Stimulated activated naive CD8-positive, alpha-beta T cell treated with anti-CD3 and anti-CD28 coated beads, Interleukin-15, Interleukin-2, amounts not matched to agents 100 U/mL and 50 U/mL, for 24 hours (primary cell): ENCODE measurements at regions not wholly inside any gene's neighbourhood (a gene's known extent, or its start where the extent isn't known, plus 50 kb on each side); places are given as distances from the start of the nearest gene placed in this dataset.

Experiments used
- ATAC-seq: fragments of 150-1000 bp; cut with Tn5 transposase; one replicate; pipeline ENCODE4 v1.10.0; 2021
- DNase-seq: peaks from one replicate; pipeline ENCODE4 v3.0.0; 2021

DNA sequence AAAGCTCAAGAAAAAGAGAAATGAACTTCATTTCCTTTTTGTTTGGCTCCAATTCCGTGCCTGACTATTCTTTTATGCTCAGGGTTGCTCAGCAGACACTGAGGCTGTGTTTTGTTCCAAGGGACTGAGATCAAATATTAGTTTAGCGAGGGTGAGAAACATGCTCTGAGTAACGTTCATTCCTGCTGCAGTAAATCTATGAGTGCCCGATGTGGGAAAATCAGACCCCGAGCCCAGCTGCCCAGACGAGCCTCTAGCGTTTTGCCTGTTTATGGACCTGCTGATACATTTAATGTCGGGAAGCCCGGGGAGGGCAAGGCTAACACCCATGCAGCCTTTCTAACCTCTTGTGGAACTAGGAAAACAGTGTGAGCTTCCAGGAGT is 119.2 kb downstream of the VAPA start:
- no peak for DNase-seq
- ATAC-seq, result no peak

DNA sequence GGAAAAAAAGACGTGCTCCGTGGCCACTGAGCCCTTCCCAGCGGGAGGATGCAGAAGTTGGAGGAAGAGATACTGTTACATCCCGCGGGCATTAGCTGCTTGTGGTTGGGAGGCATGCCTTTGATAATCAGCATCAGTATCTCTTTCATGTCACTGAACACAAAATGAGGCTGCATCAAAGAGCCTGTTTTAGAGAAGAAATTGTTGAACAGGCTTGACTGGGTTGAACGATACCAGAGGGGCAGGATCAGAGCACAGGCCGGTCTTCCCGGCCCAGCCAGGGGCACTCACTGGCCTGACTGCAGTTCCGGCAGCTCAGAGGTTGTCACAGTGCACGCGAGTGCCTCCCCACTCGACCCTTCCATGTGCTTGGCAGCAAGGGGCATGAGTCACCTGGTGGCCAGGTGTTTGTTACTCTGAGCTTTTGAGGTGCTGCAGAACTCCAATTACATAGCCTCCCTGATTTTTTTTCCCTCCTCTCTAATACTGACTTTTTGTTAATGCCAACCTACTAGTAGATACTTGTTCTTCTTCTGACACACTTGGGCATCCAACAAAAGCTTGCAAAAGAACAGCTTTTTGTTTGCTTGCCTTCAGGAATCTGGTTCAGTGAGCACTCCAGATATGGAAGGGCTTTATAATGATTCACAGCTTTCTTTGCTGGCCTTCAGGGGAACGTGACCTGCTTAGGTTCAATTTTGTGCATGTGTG is 121.6 kb downstream of the VAPA start:
- no peak for DNase-seq
- ATAC-seq, result no peak

DNA sequence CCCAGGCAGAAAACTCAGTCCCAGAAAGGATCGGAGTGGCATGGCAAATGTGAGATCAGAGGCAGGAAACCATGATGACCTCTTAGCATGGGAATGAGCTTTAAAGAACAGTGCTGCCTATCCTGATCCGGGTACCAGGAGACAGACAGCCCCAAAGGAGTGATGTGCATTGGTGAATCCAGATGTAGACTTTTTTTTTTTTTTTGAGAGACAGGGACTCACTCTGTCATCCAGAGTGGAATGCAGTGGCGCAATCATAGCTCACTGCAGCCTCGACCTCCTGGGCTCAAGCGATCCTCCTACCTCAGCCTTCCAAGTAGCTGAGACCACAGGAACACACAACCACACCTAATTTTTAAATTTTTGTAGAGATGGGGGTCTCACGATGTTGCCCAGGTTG is 122.7 kb downstream of the VAPA start:
- ATAC-seq, result no peak
- no peak for DNase-seq

DNA sequence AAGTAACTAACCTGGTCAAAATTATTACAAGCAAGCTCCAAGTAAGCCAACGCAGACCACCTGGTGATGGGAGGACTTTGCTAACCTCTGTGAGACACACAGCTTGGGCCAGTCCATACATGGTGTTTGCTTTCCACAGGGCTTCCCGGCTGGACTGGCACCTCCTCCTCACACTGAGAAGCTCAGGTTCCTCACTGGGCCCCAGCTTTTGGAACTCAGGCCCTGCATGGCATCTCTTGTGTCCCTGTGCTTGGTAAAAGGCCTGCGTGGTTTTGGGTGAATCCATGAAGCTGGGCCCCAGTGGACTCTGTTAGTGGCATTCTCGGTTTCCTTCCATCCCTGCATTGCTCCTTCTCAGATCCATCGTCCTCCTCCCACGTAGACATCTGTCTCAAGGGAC is 123.4 kb downstream of the VAPA start:
- no peak for ATAC-seq

DNA sequence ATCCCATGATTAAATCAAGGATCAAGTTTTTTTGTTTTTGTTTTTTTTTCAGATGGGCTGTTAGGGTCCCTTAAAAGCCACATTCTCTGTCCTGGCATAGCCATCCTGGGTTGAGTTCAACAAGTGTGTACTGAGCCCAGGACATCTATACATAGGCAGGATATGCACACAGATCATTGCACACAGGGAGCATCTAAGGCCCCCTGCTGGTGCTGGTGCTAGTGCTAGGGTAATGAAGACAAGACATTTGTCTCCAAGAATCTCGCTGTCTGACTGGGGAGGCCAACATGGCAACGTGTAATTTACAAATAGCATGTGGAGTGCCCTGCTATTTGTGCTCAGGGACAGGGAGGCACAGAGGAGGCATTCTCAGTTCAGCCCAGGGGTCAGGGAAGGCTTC is 124.5 kb downstream of the VAPA start:
- no peak for ATAC-seq
- no peak for DNase-seq

More for the DNA sequence above, 123.4 kb downstream of the VAPA start:
- DNase-seq, result no peak

DNA sequence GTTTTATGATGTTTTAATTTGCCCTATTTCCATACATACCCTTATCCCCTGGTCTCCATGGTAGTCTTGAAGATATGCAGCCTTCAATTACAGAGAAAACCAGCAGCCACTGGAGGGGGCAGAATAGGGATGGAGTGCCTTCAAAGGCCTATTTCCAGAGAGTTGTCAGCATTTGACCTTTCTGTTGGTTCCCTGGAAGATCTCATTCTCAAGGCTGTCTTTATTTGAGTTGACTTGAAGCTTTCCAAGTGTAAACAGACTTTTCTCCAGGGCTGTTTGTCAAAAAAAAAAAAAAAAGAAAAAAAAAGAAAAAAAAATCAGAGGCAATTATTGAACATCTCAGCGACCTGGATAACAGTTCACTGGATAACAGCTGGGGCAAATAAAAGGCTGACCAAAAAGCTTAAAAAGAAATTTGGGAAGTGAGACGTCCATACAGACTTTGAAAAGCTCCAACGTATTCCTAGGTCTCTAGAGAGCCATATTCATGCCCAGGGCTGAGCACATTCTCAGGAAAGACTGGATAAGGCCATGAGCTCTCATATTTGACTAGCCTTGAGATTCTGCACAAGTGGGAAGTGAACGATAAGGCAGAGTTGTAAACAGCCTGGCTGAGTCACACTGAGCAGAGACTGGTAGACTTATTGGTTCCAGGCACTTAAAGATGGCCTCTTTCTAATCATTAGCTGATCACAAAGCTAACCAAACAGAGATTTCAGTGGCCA is 126.6 kb downstream of the VAPA start:
- ATAC-seq, result no peak
- no peak for DNase-seq

DNA sequence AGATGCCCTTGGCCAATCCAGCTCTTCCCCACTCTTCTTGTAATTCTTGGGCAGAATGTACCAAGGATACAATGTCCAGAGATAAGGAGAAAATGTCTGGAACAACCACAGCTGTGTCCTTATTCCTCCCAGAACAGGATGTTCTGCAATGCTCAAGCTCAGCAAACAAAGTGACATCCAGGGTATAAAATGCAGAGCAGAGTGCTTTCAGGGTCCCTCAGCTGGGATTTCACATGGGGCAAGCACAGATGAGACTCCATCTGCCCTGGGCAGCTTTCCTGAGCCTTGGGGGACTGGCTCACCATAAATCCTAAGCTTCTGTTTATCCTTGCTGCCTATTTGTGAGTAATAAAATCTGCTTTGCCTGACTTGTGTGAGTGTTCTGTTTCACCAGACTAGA is 127.4 kb downstream of the VAPA start:
- no peak for ATAC-seq
- no peak for DNase-seq

DNA sequence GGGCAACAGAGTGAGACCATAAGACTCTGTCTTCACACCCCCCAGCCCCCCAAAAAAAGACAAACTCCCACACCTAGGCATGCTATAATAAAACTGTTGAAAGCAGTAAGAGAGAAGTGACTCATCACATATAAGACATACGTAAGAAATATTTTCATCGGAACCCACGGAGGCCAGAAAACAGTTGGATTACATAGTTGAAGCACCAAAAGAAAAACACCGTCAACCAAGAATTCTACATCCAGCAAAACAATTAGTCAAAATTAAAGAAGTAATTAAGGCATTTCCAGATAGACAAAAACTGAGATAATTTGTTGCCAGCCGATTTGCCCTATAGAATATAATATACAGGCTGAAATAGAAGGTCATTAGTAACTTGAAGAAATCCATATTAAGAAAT is 128.7 kb downstream of the VAPA start:
- ATAC-seq, result no peak
- no peak for DNase-seq

DNA sequence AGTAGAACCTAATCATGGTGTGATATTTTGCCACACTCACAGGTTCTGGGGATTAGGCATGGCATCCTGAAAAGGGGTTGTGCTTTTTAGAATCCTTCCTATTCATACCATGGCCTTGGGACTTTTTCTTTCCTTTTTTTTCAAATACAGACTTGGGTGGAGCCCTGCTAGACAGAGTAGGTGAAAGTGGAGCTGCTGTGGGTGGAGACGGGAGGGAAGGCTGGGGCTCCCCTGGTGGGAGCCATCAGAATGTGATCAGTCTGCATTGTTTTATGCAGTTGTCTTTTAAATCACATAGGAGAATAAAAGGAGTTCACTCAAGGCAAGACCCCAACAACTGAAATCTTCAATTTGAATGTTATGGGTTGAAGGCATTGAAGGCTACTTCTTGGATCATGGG is 130.2 kb downstream of the VAPA start:
- ATAC-seq (no peak), DNase-seq (no peak)

DNA sequence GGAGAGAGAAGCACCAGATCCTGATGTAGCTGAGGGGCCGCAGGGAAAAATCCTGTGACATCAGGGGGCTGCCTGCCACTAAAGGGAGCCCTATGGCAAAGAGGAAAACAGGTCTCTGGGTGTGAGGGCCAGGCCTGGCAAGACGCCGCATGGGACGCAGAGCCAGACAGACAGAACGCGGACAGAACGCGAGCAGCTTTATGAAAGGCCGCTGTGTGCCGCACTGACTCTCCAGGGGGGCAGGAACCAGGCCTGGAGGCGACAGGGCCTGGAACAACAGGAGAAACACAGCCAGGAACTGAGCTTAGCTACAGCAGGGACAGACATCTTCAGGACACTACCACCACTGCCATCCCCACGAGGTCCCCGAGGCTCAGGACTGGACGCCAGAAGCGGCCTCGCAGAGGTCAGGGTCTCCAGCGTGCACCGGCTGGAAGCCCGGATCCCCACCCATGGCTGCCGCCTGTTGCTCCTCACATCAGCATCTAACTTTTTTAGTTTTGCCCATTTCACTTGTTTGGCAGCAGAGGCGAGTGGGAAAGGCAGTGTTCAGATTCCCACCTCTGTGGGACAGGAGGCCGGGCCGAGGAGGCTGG is 131.6 kb downstream of the VAPA start:
- ATAC-seq, result no peak
- no peak for DNase-seq

DNA sequence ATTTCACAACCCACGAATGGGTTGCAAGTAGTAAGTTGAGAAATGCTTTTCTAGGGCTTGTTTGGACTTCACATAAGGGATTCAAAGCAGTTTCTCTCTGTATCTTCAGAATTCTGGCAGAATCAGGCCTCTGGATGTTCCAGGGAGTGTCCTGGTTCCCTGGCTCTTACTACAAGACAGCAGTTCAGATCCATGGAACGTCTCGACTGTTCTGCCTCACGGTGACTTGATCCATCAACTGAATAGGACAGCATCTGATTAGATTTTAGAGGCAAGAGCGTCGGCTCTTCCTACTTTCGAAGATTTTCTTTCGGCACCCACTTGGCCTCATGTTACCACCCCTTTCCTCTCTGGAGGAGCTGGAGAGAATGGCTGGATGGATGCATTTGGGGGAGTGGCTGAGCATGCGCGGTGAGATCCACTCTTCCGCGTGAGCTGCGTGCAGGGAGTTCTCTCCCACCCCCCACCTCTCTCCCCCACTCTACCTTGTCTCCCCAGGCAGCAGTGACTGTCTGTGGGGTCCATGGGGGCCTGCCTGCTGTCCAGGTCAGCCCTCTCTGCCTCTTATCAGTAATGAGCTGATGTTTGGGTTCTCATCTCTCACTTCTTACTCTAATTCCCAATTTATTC is 132.5 kb downstream of the VAPA start:
- DNase-seq (no peak), ATAC-seq (no peak)

DNA sequence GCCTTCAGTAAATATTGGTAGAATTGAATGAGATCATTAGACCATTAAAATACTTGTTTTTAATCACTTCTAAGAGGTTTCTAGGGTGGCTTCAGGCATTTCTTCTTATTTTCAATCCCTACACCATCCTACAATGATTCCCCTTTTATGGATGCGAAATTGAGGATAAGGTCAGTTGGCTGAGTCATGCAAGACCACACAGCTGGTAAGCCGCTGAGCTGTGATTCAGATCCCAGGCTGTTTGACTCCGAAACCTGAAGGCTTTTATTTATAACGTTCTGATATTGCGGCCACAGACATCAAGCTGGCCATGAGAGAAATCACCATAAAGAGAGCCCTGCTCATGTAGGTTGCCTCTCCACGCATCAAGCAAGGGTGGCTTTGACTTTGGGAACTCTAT is 133.4 kb downstream of the VAPA start:
- ATAC-seq, result no peak

DNA sequence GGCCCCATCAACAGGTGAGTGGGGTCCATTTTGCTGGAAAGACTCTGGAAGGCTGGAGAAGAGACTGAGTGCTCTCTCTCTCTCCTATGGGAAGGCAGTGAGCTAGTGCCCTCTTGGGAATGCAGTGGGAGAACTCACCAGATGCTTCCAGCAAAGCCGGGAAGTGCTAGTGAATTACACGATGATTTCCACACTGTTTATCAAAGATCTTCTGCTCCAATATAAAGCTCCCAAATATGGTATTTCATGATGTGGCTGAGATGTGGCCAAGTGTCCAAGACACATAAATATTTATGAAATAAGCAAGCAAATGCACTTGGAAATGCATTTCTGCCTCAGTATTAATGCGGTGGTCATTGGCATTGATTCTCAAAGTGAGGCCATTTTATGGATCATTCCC is 135.9 kb downstream of the VAPA start:
- ATAC-seq (no peak), DNase-seq (no peak)

More for the DNA sequence above, 133.4 kb downstream of the VAPA start:
- DNase-seq, result no peak

DNA sequence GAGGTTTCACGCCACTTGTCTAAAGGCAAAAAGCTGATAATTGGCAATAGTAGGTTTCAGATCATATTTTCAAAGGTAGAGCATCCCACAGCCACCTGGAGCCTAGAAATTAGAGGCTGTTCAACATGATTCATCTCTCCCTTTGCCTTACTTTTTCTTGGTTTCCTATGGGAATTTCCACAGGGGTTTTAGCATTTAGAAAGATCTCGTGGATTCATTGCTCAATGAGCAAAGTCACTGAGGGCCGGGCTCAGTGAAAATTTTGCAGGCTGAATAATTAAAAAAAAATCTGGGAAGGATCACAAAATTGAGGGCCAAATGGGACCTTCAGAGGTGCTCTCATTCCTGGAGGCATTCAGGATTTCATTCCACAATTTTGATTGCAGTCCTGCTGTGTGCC is 137.1 kb downstream of the VAPA start:
- no peak for DNase-seq
- ATAC-seq, result no peak

DNA sequence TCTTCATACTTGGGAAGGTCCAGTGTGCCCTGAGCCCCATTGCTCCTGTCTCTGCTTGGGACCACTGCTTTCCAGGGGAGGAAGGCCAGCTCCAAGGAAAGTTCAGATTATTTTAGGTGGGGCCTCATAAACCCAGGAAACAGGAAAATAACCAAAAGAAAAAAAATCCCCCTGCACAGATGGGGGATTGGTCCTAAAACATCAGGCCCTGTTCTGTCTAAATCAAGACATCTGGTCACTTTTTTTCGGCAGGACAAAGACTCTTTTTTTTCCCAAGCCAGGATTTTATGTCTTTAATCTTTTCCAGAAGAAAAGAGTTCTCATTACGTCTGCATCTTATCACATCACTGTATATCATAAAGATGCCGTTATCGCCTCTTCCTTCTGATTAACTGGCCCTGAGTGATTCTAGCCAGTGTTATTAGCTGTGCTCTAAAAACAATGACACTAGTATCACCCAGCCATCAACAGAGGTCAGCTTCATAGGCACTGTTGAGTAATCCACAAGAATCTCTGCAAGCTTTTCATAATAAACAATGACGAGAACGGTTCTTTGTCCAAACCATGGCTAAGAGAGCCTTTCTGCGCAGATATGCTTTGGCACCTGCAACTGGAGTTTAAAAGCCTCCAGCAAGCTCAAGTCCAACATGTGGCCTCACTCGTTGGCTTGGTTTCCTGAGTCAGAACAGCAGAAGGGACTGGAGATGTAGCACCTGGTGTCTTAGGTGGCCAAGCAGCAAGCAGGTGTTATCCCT is 138.2 kb downstream of the VAPA start:
- DNase-seq (no peak), ATAC-seq (no peak)

DNA sequence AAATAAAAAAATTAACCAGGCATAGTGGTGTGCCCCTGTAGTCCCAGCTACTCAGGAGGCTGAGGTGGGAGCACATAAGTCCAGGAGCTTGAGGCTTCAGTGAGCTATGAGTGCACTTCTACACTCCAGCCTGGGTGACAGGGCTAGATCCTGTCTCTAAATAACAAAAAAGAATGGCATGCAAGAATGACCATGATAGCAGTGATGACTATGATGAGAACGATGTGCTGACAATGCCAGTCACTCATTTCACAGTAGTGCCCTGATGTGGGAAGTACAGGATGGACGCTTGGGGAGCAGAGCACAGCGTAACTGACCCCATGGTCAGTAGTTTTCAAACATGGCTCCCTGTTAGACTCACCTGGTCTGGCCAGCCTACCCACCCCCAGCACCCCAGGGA is 139.1 kb downstream of the VAPA start:
- ATAC-seq, result no peak
- DNase-seq, result no peak

DNA sequence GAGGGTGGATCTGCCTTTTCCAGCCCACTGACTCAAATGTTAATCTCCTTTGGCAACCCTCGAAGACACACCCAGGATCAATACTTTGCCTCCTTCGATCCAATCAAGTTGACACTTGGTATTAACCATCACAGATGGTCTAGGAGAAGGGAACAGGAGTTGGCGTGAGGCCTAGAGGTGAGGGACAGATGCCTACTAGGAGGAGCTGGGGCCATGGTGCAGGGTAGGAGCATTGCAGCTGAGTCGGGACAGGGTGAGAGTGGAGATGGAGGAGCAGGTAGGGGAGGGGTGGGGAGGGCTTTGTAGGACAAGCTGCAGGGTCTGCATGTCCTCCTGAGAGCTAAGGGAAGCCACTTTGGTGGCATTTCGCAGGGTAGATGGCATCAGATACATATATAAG is 140.0 kb downstream of the VAPA start:
- no peak for ATAC-seq
- DNase-seq, result no peak

DNA sequence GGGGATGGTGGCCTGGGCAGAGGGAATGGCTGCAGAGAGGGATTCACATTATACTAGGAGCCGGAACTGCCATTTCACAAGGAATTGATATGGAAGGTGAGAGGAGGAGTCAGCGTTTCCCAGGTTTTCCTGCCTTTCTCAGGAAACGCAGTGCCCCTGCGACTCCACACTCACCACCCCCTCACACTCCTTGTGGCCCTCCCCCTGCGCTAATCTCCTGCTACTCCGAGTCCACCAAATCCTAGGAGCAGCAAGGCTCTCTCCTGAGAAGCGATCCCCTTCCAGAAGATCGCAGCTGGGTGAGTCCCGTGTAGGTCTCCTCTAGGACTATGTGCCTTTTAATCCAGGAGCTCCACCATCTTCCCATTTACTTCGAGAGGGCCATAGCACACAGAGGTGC is 140.6 kb downstream of the VAPA start:
- DNase-seq, result no peak
- no peak for ATAC-seq

DNA sequence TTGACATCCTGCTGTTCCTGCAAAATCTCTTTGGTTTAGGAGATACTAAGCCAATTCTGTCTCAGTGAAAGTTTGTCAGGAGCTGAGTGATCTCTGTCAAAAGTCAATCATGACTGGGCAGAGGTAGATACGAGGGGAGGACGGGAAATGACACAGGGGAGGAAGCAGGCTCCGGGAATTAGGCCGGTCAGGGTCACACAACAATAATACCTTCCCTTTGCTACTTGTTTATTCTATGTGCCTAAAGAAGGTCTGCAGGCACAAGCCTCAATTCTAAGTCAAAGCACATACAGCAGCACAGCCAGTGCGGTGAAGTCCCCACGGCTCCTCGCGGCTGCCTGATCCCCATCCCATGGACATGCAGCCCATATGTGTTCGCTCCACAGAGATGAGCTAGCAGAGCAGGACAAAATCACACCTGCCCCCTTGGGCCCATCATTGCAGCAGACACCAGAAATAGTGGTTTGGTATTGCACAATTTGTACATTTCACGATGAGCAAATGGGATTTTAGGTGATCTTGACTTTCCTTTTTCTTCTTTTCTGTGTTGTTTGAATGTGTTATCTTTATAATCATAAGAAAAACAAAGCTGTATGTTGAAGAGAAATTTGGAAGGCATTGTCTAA is 141.4 kb downstream of the VAPA start:
- DNase-seq (no peak), ATAC-seq (no peak)

DNA sequence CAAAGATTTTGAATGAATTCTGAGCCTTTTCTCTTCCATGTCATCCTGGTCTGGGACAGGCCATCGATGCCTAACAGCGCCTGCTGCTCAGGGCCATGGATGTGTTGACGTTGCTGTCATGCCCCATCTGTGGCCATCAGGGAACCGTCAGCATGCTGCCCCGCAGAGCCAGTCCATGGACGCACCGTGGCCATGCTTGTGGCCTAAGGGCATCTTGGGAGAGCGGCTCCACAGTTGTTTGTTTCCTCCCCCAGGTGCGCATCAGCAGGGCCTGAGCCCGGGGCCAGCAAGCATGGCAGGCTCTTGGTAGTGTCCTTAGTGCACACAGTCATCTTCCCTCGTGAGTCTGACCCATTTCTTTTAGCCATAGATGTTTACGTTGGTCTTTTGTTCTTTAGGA is 142.7 kb downstream of the VAPA start:
- no peak for ATAC-seq
- DNase-seq, result no peak

DNA sequence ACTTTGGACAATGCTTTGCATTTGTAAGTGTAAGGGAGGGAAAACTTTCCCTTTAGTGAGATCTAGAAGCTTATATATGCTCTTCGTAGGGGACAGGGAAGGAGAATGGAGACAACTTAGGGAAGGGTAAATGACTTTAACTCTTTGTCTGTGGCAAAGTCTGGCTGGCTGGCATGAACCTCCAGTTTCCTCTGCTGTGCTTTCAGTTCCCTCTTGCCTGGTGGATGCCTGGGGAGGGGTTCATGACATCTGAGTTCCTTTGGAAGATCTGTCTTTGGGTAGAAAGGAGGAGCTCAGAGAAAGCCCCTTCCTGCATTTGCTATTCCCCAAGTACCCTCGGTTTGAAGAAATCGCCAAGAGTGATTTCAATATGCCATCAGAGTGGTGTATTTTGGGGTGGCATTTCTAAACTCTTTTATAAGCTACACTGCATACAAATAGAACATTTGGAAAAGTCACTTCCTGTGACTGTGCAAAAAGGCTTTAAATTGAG is 143.6 kb downstream of the VAPA start:
- ATAC-seq, result no peak
- no peak for DNase-seq
